ENCODE measurements at regions not wholly inside any gene's neighbourhood (a gene's known extent, or its start where the extent isn't known, plus 50 kb on each side); places are given as distances from the start of the nearest gene placed in this dataset.
A peak's percentile ranks its signal among the peaks of the same experiment; 100 is the strongest.

GRCh38 chr9:86604741-86605140 is 250.5 kb upstream of the TUT7 start:
- TF ChIP-seq CTCF (IDR thresholded peaks at IDR 0.05; ENCODE audit: insufficient read depth, low read depth, low read length): no peak
- peak; percentile 77 for DNase-seq (ENCODE audit: low read depth)
- no peak overlapping the region for H3K4me3 ChIP-seq (ENCODE audit: low read depth, low read length)

GRCh38 chr9:86602715-86603114 is 248.5 kb upstream of the TUT7 start:
- DNase-seq (ENCODE audit: low read depth): no peak
- no peak for TF ChIP-seq CTCF (IDR thresholded peaks at IDR 0.05; ENCODE audit: insufficient read depth, low read depth, low read length)
- H3K4me3 ChIP-seq (ENCODE audit: low read depth, low read length): no peak overlapping the region

GRCh38 chr9:86601697-86602096 is 247.5 kb upstream of the TUT7 start:
- DNase-seq (ENCODE audit: low read depth): peak; percentile 62
- TF ChIP-seq CTCF (IDR thresholded peaks at IDR 0.05; ENCODE audit: insufficient read depth, low read depth, low read length): no peak
- H3K4me3 ChIP-seq (ENCODE audit: low read depth, low read length): no peak overlapping the region

- TF ChIP-seq CTCF (IDR thresholded peaks at IDR 0.05; ENCODE audit: insufficient read depth, low read depth, low read length): no peak
- no peak for DNase-seq (ENCODE audit: low read depth)
- H3K4me3 ChIP-seq (ENCODE audit: low read depth, low read length): no peak overlapping the region
Measured at GRCh38 chr9:86600977-86601376, 246.8 kb upstream of the TUT7 start.

GRCh38 chr9:86600291-86600690 is 246.1 kb upstream of the TUT7 start:
- no peak for TF ChIP-seq CTCF (IDR thresholded peaks at IDR 0.05; ENCODE audit: insufficient read depth, low read depth, low read length)
- no peak overlapping the region for H3K4me3 ChIP-seq (ENCODE audit: low read depth, low read length)
- peak; percentile 22 for DNase-seq (ENCODE audit: low read depth)

- TF ChIP-seq CTCF (IDR thresholded peaks at IDR 0.05; ENCODE audit: insufficient read depth, low read depth, low read length): no peak
- H3K4me3 ChIP-seq (ENCODE audit: low read depth, low read length): no peak overlapping the region
- DNase-seq (ENCODE audit: low read depth): no peak
Measured at GRCh38 chr9:86599561-86599960, 245.4 kb upstream of the TUT7 start.

GRCh38 chr9:86598411-86599239 is 244.4 kb upstream of the TUT7 start:
- no peak for TF ChIP-seq CTCF (IDR thresholded peaks at IDR 0.05; ENCODE audit: insufficient read depth, low read depth, low read length)

More at GRCh38 chr9:86598411-86599239, 244.4 kb upstream of the TUT7 start:
- H3K4me3 ChIP-seq (ENCODE audit: low read depth, low read length): no peak overlapping the region
- peak; percentile 61 for DNase-seq (ENCODE audit: low read depth)

Measured in fibroblast of villous mesenchyme (primary cell).